GM20431 (cell line): ENCODE measurements at regions not wholly inside any gene's neighbourhood (a gene's known extent, or its start where the extent isn't known, plus 50 kb on each side); places are given as distances from the start of the nearest gene placed in this dataset.

Source experiments
- in situ Hi-C: fragments of 300-500 bp; cut with MseI, MboI; formaldehyde crosslinking; loops from one replicate; pipeline ENCODE4 v1.15.0; 2020; ENCODE audit warnings: low sequenced_read_pairs; ENCODE audit not compliant: unreplicated experiment

DNA sequence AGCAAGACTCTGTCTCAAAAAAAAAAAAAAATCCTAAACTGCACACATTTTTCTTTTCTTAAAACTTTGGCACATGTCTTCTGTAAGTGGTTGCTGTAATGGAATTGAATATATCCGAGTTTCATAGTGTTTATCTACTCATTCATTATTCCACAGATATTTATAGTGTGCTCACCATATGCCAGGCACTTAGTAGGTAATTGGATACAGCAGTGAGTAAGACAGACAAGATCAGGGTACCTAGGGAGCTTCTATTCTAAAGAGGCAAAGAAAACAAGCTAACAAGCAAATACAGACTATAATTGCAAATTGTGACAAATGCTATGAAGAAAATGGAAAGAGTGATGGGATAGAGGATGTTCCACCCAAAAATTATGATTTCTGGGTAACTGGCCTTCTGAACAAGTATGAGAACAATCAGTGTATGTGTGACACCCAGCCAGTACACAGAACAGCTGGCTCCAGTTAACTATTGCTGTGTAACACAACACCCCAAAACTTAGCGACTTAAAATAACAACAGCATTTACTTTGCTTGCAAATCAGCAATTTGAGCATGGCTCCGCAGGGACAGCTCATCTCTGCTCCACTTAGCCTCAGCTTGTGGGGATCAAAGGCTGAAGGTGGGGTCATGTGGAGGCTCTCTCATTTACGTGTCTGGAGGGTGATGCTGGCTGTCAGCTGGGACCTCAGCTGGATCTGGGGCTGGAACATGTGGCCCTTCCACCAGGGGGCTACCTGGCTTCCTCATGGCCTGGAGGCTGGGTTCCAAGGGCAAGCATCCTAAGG lies 224.9 kb downstream of the INSIG2 start:
- in situ Hi-C loops: no loop called here

- in situ Hi-C loops: no loop called here
Observed at GRCh38 chr2:118310681-118311429, 222.6 kb downstream of the INSIG2 start.

DNA sequence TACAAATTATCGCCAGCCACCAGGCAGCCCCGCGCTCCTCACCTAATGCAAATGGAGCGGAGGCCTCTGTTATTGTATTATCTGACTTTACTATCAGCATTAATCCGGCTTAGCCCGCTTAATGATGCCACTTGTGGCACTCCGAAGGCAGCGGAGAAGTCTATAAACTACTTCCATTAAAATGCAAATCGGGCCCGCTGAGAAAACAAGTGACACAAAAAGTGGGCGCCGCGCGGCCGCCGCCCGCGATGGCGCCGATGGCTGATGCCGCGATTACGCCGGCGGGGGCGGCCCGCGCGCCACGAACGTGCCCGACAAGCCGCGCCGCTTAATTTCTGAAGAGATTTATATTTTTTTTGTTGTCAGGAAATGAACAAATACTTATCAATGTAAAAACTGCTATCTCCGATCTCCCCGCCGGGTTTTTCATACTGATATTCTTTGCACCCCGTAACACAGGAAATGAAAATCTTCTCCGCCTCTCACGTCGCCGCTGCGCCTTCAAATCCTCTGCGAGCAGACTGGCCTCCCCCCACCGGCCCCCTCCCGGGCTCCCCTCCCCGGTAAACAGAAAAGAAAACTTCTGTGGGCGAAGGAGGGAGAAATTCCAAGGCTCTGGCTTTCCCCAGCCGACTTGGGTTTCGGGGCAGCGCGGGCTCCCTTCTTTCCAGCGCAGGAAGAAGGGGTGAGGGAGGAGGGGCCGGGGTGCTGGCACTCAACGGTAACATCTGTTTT lies 221.8 kb downstream of the INSIG2 start:
- in situ Hi-C loops: no loop called here

DNA sequence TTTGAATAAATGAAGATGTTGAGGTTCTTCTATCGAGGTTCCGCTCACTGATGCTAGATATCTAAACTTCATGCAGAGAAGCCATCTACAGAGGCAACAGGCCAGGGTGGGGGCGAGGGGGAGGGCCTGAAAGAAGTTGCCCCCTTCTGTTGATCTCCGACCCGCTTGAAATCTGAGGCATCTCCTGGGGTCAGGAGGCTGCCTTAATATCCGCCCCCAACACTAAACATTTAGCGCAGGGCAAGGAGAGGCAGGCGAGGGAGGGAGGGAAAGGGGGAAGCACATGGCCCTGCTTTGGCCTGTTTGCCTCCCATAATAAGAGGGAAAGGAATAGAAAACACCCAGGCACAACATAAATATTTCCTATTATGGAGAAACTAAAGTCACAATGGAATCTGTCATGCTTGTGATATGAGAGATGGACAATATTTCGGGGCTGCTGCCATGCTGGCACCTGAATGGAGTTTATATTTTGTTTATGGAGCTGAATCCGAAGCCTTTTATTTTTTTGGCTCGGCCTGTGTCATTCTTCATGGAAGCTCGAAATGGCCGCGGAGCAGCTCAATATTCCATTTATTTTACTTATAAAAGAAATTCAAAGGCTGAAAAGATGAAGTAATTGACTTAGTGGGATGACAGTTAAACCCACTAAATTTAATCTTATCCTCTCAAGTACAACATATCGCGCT lies 221.1 kb downstream of the INSIG2 start:
- in situ Hi-C loops: no loop called here

DNA sequence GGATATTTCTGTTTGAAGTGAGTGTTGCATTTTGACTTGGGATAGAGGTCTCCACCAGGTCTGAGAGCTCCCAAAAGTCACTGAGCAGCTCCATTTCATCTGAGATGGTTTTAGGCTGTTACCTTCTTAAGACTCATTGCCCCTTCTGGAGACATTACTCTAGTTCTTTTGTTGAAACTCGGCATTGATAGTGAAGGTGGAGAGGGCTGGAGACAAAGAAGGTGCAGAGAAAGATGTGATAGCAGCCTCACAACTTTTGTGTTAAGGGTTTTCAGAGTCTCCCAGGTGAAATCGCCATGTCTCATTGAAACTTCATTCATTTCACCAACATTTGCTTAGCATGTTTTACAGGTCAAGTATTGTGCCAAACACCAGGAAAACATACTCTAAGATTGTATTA lies 219.6 kb downstream of the INSIG2 start:
- in situ Hi-C loops: no loop called here

- in situ Hi-C loops: no loop called here
Observed at GRCh38 chr2:118301248-118301647, 213.0 kb downstream of the INSIG2 start.

DNA sequence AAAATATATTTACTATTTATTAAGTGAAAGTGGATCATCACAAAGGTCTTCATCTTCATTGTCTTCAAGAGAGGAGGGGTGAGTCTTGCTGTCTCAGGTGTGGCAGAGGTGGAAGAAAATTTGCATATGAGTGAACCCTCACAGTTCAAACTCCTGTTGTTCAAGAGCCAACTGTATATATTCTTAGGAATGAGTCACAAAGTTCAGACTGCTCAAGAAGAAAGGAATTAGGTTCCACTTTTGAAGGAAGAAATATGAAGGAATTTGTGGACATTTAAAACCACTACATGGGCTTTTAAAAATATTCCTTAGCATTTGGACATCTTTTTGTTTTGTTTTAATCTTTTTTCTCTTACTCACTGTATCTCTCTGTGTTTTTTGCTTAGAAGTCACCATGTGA lies 212.6 kb downstream of the INSIG2 start:
- in situ Hi-C loops: no loop called here

- in situ Hi-C loops: no loop called here
Observed at GRCh38 chr2:118296663-118297062, 208.4 kb downstream of the INSIG2 start.

DNA sequence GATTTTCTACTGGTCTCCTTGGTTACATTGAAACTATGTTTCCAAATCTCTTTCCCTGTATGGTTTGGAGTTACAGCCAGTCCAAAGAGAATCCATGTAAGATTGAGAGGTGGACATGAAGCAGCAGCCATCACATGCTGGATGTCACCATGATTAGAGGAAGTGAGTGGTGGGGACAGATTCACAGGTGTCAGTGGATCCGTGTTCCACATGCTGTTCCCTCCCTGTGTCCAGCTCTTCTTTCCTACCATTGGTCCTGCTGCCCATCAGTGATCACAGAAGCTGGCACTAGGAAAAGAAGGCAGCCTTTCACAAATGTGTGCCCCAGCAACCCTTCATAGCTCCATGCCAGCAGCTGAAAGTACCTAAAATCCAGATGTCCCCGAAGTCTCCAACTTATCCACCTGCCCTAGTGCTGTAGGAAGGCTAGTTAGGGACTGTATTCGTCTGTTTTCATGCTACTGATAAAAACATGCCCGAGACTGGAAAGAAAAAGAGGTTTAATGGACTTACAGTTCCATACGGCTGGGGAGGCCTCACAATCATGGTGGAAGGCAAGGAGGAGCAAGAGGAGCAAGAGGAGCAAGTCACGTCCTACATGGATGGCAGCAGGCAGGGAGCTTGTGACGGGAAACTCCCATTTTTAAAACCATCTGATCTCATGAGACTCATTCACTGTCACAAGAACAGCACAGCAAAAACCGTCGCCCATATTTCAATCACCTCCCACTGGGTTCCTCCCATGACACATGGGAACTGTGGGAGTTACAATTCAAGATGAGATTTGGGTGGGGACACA lies 207.5 kb downstream of the INSIG2 start:
- in situ Hi-C loops: no loop called here

GRCh38 chr2:118294063-118294462 lies 205.8 kb downstream of the INSIG2 start:
- in situ Hi-C loops: no loop called here

DNA sequence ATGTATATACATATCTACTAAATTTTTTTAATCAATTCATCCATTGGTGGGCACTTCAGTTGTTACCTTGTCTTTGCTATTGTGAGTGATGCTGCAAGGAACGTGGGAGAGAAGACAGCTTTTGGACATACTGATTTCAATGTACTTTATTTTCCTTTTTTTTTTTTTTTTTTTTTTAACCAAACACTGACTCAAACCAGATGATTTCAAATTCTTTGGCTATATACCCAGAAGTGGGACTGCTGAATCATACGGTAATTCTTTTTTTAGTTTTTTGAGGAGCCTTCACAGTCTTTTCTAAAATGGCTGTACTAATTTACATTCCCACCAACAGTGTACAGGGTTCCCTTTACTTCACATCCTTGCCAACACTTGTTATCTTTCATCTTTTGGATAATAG lies 204.7 kb downstream of the INSIG2 start:
- in situ Hi-C loops: no loop called here

GRCh38 chr2:118291251-118291880 lies 203.1 kb downstream of the INSIG2 start:
- in situ Hi-C loops: no loop called here

GRCh38 chr2:118290411-118291250 lies 202.4 kb downstream of the INSIG2 start:
- in situ Hi-C loops: no loop called here

DNA sequence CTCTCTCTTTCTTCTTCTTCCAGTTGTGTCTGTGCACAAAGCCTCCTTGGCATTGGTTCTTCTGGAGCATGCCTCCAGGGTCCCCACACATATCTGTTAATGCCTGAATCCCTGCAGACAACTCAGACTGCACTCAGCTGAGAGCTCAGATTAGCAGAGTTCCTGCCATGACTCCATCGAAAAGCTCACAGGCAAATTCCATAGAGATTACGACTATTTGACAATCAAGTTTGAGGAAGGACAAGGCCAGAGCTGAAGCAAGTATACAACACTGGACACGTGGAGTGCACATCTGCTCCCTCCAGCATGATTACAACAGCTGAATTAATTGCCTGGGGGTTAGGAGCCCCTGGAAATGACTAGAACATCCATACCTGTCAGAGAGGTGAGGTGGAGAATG lies 190.7 kb downstream of the INSIG2 start:
- in situ Hi-C loops: no loop called here

GRCh38 chr2:118278046-118278445 lies 189.8 kb downstream of the INSIG2 start:
- in situ Hi-C loops: no loop called here

DNA sequence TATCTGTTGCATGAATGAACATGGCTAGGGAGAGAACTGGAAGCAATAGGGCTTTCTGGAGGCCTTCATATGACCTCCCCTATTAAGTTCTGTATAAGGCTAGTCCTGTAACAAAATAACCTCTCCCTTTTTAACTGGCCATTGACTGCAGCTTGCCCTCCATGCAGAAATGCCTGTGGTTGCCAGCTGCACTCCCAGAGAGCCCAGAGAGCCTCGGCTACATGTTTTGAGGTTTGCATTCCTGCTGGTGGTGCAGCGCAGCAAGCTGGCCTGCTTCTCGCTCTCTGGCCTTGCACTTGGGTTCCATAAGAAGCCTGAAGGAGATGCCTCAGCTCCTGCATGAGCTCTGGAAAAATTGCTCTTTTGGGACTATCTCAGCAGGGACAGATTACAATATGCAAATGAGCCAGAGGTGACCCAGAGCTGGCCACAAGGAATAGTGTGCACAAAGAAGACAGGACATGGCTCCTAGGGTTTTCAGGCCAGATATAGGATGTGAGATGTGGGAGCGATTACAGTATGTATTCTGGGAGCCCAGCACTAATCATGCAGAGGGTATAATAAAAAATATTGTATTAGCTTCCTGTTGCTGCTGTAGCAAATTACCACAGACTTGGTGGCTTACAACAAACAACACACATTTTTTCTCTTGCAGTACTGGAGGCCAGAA lies 186.7 kb downstream of the INSIG2 start:
- in situ Hi-C loops: no loop called here

DNA sequence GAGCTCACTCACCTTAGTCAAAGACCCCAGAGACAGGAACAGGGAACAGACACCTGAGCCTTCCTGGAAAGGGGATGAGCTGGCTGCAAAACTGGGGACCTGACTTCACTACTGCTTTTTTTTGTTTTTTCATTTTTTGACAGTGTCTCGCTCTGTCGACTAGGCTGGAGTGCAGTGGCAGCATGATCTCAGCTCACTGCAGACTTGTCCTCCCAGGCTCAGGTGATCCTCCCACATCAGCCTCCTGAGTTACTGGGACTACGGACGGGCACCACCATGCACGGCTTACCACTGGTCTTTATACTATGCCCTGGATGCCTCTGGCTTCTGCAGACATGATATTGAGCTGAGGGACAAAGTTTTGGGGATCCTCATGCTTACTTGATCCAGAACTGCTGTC lies 184.1 kb downstream of the INSIG2 start:
- in situ Hi-C loops: no loop called here
